Stimulated activated CD8-positive, alpha-beta memory T cell treated with anti-CD3 and anti-CD28 coated beads, Interleukin-4, amount 100 ng/mL, for 4 hours (primary cell): ENCODE measurements at regions not wholly inside any gene's neighbourhood (a gene's known extent, or its start where the extent isn't known, plus 50 kb on each side); places are given as distances from the start of the nearest gene placed in this dataset.
"Not testable (repeated sequence)": the region's sequence is repeated elsewhere in the genome, so short reads cannot be mapped to it uniquely, and the experiment has no call there.

Experiments
- DNase-seq, 2 donors: peaks; one replicate each; pipeline ENCODE4 v3.0.0-alpha.2; 2020; ENCODE audit warnings: low read depth in 2 of 2, low spot score in 1 of 2

DNA sequence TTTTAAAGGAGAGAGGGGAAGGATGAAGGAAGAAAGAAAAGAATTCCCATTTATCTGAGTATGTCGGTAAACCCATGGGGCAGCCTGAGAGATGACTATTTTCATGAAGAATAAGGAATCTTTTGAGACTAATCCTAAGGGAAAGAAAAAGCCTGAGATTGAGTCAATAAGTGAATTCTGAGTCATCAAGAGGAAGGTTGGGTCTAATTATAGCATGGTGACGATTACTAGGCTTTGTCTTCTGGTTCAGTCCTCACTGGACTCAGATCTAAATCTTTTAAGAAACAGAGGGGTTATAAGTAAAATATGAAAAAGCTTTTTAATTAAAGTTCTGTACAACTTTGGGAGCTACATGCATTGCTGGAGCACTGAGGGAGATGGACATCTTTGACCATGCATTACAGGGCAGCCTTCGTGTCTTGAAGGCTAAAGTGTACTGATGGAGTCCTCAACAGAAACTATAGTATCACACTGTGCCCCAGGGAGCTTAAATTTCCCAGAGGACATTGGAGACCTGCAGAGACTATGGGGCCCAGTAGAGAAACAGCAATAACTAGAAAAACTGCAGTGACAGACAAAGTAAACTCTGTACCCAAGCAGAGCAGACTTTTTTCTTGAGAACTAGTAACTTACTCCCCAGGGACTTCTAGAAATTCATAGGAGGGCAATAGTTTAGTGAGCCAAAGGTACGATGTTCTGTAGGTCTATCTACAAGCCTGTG is 260.9 kb downstream of the RAD51AP2 start:
- DNase-seq = no peak

DNA sequence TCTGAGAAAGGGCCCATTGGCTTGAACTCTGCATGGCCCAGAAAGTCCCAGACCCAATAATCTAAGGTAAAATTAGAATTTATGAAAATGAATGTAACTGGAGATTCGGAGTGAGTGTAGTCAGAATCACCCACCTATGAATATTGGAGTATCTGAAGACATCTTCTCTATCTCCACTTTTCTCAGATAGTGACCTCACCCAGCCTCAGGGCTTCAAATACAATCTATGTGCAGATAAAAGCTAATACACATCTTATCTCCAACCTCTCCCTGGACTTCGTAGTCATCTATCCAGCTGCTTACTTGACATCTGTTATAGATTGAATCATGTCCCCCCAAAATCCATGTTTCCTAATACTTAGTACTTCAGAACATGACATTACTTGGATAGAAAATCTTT is 263.2 kb downstream of the RAD51AP2 start:
- DNase-seq = no peak

GRCh38 chr2:17254421-17254820 is 263.8 kb downstream of the RAD51AP2 start:
- DNase-seq = no peak

DNA sequence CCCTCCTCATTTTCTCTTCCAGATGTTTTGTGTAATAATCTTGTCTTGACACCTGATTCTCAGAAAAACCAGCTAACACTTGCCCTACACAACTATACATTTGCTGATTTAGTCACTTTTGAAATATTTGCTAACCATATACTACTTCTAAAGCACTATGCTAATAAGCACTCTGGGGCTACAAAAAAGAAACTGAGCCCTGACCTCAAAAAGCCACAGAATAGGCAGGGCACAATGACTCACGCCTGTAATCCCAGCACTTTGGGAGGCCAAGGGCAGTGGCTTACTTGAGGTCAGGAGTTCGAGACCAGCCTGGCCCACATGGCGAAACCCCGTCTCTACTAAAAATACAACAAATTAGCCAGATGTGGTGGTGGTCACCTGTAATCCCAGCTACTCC is 266.0 kb downstream of the RAD51AP2 start:
- DNase-seq = no peak

GRCh38 chr2:17251171-17251570 is 267.1 kb downstream of the RAD51AP2 start:
- no peak for DNase-seq

- DNase-seq = no peak
These were observed 269.0 kb downstream of the RAD51AP2 start for GRCh38 chr2:17249249-17249648.

DNA sequence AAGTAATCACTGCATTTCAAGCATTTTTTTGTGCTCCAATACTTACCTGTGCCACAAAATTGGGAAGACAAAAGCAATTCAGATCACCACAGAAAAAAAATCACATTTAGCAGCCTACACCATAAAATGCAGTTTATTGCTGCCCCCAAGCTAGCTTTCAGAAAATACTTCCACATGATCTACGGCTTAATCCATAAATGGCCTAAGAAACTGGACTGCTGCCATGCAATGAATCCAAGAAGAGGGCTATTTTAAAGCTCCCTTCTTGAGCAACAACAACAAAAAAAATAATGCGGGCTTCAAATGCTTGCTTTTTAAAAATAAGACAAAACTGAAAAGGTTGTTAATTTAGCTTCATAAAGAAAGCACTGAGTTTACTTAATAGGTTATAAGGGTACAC is 272.3 kb downstream of the RAD51AP2 start:
- DNase-seq = no peak

GRCh38 chr2:17242813-17243485 is 275.3 kb downstream of the RAD51AP2 start:
- DNase-seq = no peak

DNA sequence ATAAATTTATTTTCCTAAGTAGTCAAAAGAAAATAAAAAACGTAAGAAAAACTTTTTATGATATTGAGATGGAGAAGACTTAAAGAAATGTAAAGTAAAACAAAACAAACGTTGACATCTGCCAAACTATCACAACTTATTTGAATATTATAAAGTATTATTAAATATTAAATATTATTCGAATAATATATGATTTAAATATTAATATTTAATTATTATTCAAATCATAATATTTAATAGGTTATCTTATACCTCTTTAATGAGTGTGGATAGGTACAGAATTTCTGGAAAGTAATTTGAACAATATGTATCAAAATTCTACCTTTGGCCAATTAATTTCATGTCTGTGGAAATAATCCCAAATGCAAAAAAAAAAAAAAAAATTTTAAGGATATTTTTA is 278.7 kb downstream of the RAD51AP2 start:
- no peak for DNase-seq

DNA sequence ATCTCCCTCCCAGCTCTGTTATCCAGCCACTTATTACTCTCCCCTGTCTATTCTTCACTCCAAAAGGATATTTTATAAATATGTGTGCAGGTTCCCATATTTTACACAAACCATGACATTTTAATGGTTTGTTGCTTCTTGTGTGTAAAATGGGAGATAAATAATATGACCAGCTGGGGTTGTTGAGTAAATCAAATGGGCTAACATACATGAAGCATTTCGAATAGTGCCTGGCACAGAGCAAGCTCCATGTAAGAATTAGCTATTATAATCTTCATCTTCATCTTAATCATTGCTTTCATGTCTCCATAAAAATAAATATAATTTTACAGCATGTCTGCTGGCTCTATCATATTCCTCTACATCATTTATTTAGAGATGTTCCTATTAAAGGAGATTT is 283.1 kb downstream of the RAD51AP2 start:
- no peak for DNase-seq

DNA sequence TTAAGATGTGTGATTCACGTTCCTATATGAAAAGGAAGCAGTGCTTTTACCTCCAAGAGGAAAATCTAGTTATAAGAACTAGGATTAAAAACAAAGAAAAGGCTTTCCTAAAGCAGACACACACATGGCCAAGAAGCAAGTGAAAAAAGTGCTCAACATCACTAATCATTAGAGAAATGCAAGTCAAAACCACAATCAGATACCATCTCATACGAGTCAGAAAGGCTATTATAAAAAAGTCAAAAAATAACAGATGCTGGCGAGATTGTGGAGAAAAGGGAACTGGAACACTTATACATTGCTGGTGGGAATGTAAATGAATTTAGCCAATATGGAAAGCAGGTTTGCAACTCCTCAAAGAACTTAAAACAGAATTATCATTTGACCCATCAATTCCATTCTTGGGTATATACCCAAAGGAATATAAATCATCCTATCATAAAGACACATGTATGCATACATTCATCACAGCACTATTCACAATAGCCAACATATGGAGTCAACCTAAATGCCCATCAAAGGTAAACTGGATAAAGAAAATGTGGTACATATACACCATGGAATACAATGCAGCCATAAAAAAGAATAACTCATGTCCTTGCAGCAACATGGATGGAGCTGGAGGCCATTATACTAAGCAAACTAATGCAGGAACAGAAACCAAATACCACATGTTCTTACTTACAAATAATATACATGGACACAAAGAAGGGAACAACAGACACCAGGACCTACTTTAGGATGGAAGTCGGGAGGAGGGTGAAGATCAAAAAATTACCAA is 285.3 kb downstream of the RAD51AP2 start:
- no peak for DNase-seq

DNA sequence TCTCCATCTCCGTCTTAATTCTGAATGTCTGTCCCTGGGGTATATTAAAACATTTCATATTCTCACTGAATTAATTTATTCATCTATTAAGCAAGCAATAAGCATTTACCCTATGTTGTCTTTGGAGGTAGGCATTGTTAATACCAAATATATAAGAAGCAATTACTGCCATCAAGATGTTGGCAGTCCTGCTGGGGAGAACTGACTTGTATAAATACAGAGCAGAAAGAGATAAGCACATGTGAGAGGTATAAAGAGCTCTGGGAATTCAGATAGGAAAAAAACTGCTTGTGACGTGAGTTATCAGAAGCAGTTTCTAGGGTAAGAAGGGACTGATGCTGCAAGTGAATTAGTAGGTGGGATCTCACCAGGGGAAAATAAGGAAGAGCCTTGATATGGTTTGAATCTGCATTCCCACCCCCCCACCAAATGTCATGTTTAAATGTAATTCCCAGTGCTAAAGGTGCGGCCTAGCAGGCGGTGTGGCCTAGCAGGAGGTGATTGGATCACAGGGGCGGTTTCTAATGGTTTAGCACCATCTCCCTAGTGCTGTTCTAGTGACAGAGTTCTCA is 286.8 kb downstream of the RAD51AP2 start:
- no peak for DNase-seq

- DNase-seq = no peak
These were observed 288.8 kb downstream of the RAD51AP2 start for GRCh38 chr2:17229414-17229813.

DNA sequence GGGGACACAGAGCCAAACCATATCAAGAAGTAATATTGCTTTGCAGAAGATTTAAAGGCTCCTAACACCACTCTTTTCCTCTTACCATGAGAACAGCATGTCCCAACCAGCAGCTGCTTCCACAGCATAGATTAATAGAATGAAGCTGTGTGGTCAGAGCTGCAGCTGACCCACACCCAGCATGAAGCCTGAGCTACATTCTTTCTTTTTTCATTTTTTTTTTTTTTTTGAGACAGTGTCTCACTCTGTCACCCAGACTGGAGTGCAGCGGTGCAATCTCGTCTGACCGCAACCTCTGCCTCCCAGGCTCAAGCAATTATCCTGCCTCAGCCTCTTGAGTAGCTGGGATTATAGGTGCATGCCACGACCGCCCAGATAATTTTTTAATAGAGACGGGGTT is 289.8 kb downstream of the RAD51AP2 start:
- no peak for DNase-seq

DNA sequence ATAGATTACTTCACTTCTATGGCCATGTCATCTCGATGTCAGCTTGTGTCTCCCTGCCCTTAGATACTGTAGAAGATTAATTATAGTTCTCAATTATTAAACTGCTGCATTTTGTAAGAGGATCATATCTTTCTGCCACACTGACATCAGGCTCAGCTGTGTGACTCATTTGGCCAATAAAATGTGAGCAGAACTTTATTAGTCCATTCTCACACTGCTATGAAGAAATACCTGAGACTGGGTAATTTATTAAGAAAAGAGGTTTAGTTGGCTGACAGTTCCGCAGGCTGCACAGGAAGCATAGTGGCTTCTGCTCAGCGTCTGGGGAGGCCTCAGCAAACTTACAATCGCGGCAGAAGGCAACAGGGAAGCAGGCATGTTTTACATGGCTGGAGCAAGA is 290.4 kb downstream of the RAD51AP2 start:
- DNase-seq = no peak

DNA sequence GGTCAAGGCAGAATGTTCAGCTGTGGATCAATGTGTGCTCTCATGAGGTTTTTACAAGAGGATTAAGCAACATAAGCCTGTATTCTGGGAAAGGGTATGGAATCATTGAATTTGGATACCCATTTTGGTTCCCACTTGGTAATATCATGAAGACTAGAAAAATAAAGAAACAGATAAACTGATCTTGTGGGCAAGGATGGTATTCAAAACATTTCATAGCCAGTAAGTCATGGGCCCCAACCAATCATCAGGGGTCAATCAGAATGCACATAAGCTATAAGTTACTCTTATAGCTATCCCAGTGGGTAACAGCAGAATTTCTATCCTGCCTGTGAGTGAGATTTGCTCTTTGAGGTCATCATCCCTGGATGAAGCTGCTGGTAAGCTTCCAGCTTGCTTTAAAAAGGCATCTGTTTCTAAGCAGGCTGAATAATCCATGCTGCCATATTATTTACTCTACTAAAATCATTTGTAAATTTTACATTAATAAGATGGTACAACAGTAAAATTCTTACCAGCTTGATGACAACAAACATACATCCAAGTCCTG is 291.2 kb downstream of the RAD51AP2 start:
- no peak for DNase-seq

- DNase-seq = no peak
These were observed 295.0 kb downstream of the RAD51AP2 start for GRCh38 chr2:17223211-17223610.

DNA sequence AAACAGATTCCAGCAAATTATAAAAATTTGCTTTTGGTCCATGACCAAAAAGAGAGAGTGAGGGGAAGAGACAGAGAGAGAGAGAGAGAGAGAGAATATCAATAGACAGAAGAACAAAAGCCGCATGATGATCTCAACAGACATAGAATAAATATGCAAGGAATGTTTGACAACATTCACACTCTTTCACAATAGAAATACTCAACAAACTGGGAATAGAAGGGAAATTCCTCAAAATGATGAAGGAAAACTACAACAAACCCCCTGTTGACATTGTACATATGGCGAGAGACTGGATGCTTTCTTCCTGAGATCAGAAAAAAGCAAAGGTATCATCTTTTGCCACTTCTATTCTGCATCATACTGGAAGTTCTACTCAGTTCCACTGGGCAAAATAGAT is 309.7 kb downstream of the RAD51AP2 start:
- no peak for DNase-seq

GRCh38 chr2:17206771-17207170 is 311.5 kb downstream of the RAD51AP2 start:
- DNase-seq = no peak

- not testable (repeated sequence) for DNase-seq
These were observed 314.0 kb downstream of the RAD51AP2 start for GRCh38 chr2:17204214-17204613.

DNA sequence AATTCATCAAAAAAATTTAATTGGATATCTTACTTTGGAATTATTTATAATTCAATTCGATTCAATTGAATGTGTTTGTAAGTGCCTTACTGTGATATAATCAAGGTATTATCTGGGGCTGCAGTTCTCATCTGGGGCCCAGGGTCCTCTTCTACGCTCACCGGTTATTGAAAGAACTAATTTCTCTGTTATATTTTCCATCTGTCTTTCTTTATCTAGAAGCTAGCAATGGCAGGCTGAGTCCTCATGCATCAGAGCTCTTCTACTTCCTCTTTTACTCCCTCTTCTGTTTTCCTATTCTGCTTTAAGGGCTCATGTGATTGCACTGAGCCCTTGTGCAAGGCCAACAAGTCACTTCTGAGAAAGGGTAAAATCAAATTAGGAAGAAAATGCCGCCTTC is 315.6 kb downstream of the RAD51AP2 start:
- not testable (repeated sequence) for DNase-seq

GRCh38 chr2:17199741-17200140 is 318.5 kb downstream of the RAD51AP2 start:
- DNase-seq = no peak
